ENCODE measurements at regions not wholly inside any gene's neighbourhood (a gene's known extent, or its start where the extent isn't known, plus 50 kb on each side); places are given as distances from the start of the nearest gene placed in this dataset.

DNA sequence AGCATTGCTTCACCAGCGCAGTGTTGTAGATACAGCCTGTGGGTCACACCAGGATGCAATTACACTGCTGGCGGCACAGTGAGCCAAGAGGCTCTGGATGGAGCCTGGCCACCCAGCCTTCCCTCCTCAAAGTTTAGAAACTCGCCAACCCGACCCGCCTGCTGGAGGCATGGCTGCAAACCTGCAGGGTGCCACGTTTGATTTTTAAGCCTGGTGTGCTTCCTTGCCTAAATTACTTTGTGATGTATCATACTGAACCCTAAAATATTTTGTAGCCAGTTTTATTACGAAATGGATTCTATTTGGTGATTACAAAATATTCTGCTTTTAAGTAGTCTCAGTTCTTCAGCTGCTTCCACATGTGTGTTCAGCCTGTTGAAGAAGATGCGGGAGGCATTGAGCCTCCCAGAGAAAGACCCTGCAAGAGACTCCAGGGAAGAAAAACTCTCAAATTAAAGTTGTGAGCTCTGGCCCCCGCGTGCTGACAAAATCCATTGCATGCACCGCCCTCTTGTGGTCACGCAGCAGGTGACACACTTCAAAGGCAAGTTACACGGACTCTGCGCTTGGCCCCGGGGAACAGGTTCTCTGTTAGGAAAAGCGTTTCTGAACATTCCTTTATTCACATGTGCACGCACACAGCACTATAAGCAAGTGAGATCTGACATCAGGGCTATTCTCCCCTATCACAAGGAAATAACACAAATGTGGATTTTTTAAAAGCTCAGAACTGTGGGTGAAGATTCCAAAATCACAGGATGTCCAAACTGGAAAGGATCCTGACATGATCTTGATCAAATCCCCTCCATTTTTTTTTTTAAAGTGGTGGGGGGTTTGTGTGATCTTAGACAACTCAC lies 63.0 kb upstream of the TWIST2 start:
- in situ Hi-C loops (cut with HindIII; ENCODE audit: low pct_unique_long_range_greater_than_20kb, low sequenced_read_pairs) = no loop called here
- POLR2A ChIA-PET = no interaction called here

GRCh38 chr2:238785528-238785860 lies 62.4 kb upstream of the TWIST2 start:
- DNase-seq (ENCODE audit: low read depth, low spot score) (no peak), ATAC-seq (peak; percentile 65)
- H3K4me3 ChIP-seq (ENCODE audit: low read depth in 2 of 2, low read length in 2 of 2) = no peak overlapping the region
- peak overlapping the region; percentile 57; the same call in 1 of the 2 replicates for H3K27ac ChIP-seq (ENCODE audit: low read length)
- no peak for TF ChIP-seq TCF7L2 (IDR thresholded peaks at IDR 0.05; ENCODE audit: low read depth, low read length)
- no peak for TF ChIP-seq POLR2AphosphoS5 (IDR thresholded peaks at IDR 0.05; ENCODE audit: low read depth, low read length)
- TF ChIP-seq CTCF (IDR thresholded peaks at IDR 0.05) = no peak
- no peak for TF ChIP-seq SIN3A (IDR thresholded peaks at IDR 0.05; ENCODE audit: borderline replicate concordance, insufficient read depth, low read depth, low read length)
- TF ChIP-seq, protein P1, sequence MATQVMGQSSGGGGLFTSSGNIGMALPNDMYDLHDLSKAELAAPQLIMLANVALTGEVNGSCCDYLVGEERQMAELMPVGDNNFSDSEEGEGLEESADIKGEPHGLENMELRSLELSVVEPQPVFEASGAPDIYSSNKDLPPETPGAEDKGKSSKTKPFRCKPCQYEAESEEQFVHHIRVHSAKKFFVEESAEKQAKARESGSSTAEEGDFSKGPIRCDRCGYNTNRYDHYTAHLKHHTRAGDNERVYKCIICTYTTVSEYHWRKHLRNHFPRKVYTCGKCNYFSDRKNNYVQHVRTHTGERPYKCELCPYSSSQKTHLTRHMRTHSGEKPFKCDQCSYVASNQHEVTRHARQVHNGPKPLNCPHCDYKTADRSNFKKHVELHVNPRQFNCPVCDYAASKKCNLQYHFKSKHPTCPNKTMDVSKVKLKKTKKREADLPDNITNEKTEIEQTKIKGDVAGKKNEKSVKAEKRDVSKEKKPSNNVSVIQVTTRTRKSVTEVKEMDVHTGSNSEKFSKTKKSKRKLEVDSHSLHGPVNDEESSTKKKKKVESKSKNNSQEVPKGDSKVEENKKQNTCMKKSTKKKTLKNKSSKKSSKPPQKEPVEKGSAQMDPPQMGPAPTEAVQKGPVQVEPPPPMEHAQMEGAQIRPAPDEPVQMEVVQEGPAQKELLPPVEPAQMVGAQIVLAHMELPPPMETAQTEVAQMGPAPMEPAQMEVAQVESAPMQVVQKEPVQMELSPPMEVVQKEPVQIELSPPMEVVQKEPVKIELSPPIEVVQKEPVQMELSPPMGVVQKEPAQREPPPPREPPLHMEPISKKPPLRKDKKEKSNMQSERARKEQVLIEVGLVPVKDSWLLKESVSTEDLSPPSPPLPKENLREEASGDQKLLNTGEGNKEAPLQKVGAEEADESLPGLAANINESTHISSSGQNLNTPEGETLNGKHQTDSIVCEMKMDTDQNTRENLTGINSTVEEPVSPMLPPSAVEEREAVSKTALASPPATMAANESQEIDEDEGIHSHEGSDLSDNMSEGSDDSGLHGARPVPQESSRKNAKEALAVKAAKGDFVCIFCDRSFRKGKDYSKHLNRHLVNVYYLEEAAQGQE (IDR thresholded peaks at IDR 0.05; ENCODE audit: insufficient read depth in 1 of 2, low read depth in 2 of 2, low read length in 1 of 2) = no peak
- H3K27me3 ChIP-seq (ENCODE audit: control insufficient read depth, insufficient read depth, low read length) = no peaks in the 10 kb centered on the region
- ChIA-PET CTCF (interaction anchor here (0.6 to 1.3 kb wide), 6 partner anchors 23 to 272 kb away, joined by 3 to 4 read pairs (median 3); no protein-coding TSS in a partner anchor), POLR2A (no interaction called here)
- BruUV-seq (replicated peaks) = no TSS peak
- in situ Hi-C loops (cut with HindIII; ENCODE audit: low pct_unique_long_range_greater_than_20kb, low sequenced_read_pairs) (no loop called here), intact Hi-C loops (cut with micrococcal nuclease; ENCODE audit: unreplicated experiment) (loop anchor here (5.0 kb wide), 1 partner anchor 418 kb away; no protein-coding TSS in a partner anchor)
- no peaks in the 10 kb centered on the region for H3K9me3 ChIP-seq (ENCODE audit: control insufficient read depth, insufficient read depth, low read depth, low read length)
- no peaks in the 10 kb centered on the region for H3K36me3 ChIP-seq (ENCODE audit: control insufficient read depth, insufficient read depth, low read length)
- H3K4me1 ChIP-seq (ENCODE audit: control insufficient read depth, insufficient read depth, low read length) = peaks cover 4% of the 10 kb centered on the region; the same call in 1 of the 2 replicates

More for the DNA sequence above, 63.0 kb upstream of the TWIST2 start:
- TF ChIP-seq TCF7L2 (IDR thresholded peaks at IDR 0.05; ENCODE audit: low read depth, low read length) (peak; percentile 67; the same call in 1 of the 2 replicates), POLR2AphosphoS5 (IDR thresholded peaks at IDR 0.05; ENCODE audit: low read depth, low read length) (no peak), SIN3A (IDR thresholded peaks at IDR 0.05; ENCODE audit: borderline replicate concordance, insufficient read depth, low read depth, low read length) (no peak), CTCF (IDR thresholded peaks at IDR 0.05) (peak; percentile 93)
- TF ChIP-seq, protein P1 (IDR thresholded peaks at IDR 0.05; ENCODE audit: insufficient read depth in 1 of 2, low read depth in 2 of 2, low read length in 1 of 2) = no peak
- ATAC-seq = peak; percentile 89
- H3K27me3 ChIP-seq (ENCODE audit: control insufficient read depth, insufficient read depth, low read length) = no peaks in the 10 kb centered on the region
- peak overlapping the region; percentile 57; the same call in 1 of the 2 replicates for H3K27ac ChIP-seq (ENCODE audit: low read length)
- no peaks in the 10 kb centered on the region for H3K9me3 ChIP-seq (ENCODE audit: control insufficient read depth, insufficient read depth, low read depth, low read length)
- no peaks in the 10 kb centered on the region for H3K36me3 ChIP-seq (ENCODE audit: control insufficient read depth, insufficient read depth, low read length)
- intact Hi-C loops (cut with micrococcal nuclease; ENCODE audit: unreplicated experiment) = loop anchor here (5.0 kb wide), 1 partner anchor 418 kb away; no protein-coding TSS in a partner anchor
- H3K4me3 ChIP-seq (ENCODE audit: low read depth in 2 of 2, low read length in 2 of 2) = no peak overlapping the region
- CTCF ChIA-PET = interaction anchor here (0.6 to 1.3 kb wide), 6 partner anchors 22 to 271 kb away, joined by 3 to 4 read pairs (median 3); no protein-coding TSS in a partner anchor
- BruUV-seq (replicated peaks) = no TSS peak
- H3K4me1 ChIP-seq (ENCODE audit: control insufficient read depth, insufficient read depth, low read length) = peaks cover 4% of the 10 kb centered on the region; the same call in 1 of the 2 replicates
- peak; percentile 47 for DNase-seq (ENCODE audit: low read depth, low spot score)
